CD14-positive monocyte (primary cell): ENCODE measurements at regions not wholly inside any gene's neighbourhood (a gene's known extent, or its start where the extent isn't known, plus 50 kb on each side); places are given as distances from the start of the nearest gene placed in this dataset.

Source experiments
- DNase-seq, 3 donors: peaks; one replicate each; pipeline ENCODE4 v3.0.0-alpha.2; 2011 to 2022
- H2AFZ ChIP-seq: 2 replicates; pipeline ENCODE4 v1.6.0; 2012; ENCODE audit warnings: mild to moderate bottlenecking, low read depth, low read length, inconsistent platforms; ENCODE audit not compliant: insufficient read depth, poor library complexity, severe bottlenecking
- H3K27ac ChIP-seq, 2 donors: 1 replicate in 1 of 2; 2 replicates in 1 of 2; pipeline ENCODE4 v1.5.1; 2012 to 2013; ENCODE audit warnings: low read length in 2 of 2, control low read depth in 1 of 2, inconsistent platforms in 1 of 2, low read depth in 1 of 2, mild to moderate bottlenecking in 1 of 2
- H3K27me3 ChIP-seq, 2 donors: one replicate each; pipeline versions ENCODE4 v1.6.0 to v1.6.1; 2011 to 2013; ENCODE audit warnings: low read length in 2 of 2; ENCODE audit not compliant: control insufficient read depth in 2 of 2, insufficient read depth in 2 of 2
- H3K36me3 ChIP-seq, 2 donors: replicated peaks in 1 of 2; 1 replicate in 1 of 2; 2 replicates in 1 of 2; pipeline versions ENCODE4 v1.5.1 to v1.6.1; 2012 to 2013; ENCODE audit warnings: low read length in 2 of 2, control low read depth in 1 of 2, inconsistent platforms in 1 of 2, mild to moderate bottlenecking in 1 of 2; ENCODE audit not compliant: insufficient read depth in 2 of 2, control insufficient read depth in 1 of 2
- H3K4me1 ChIP-seq, 2 donors: 1 replicate in 1 of 2; 2 replicates in 1 of 2; pipeline versions ENCODE4 v1.5.1 to v1.6.1; 2012 to 2013; ENCODE audit warnings: low read length in 2 of 2, control low read depth in 1 of 2, inconsistent platforms in 1 of 2, mild to moderate bottlenecking in 1 of 2, moderate library complexity in 1 of 2; ENCODE audit not compliant: insufficient read depth in 2 of 2, control insufficient read depth in 1 of 2
- H3K4me2 ChIP-seq: replicated peaks from 2 replicates; pipeline ENCODE3; 2012; ENCODE audit warnings: low read length, moderate library complexity, mild to moderate bottlenecking; ENCODE audit not compliant: poor library complexity, severe bottlenecking; ENCODE audit errors: extremely low read depth
- H3K4me3 ChIP-seq, 3 experiments: fragments of 200-600 bp in 1 of 3; sonication (generic) in 1 of 3; replicated peaks in 1 of 3; 1 replicate in 2 of 3; 2 replicates in 1 of 3; pipeline ENCODE4 v1.5.1; 2011 to 2013; ENCODE audit warnings: low read length in 3 of 3, mild to moderate bottlenecking in 3 of 3, control low read depth in 2 of 3, low read depth in 2 of 3, inconsistent platforms in 1 of 3, moderate library complexity in 1 of 3
- H3K79me2 ChIP-seq: 2 replicates; pipeline ENCODE4 v1.6.0; 2012; ENCODE audit warnings: mild to moderate bottlenecking, control low read depth, inconsistent platforms, low read length, moderate library complexity; ENCODE audit not compliant: insufficient read depth
- H3K9ac ChIP-seq: 2 replicates; pipeline ENCODE4 v1.6.0; 2017; ENCODE audit warnings: low read length, mild to moderate bottlenecking; ENCODE audit not compliant: insufficient read depth, poor library complexity, severe bottlenecking
- H3K9me3 ChIP-seq, 2 donors: replicated peaks in 1 of 2; 1 replicate in 1 of 2; 2 replicates in 1 of 2; pipeline versions ENCODE4 v1.5.1 to v1.6.1; 2012 to 2013; ENCODE audit warnings: low read length in 2 of 2, control low read depth in 1 of 2; ENCODE audit not compliant: control insufficient read depth in 1 of 2, insufficient read depth in 1 of 2
- H4K20me1 ChIP-seq: 2 replicates; pipeline ENCODE4 v1.6.0; 2012; ENCODE audit warnings: mild to moderate bottlenecking, low read length, control low read depth, moderate library complexity; ENCODE audit not compliant: insufficient read depth
- H3K27ac Mint-ChIP-seq, 7 donors: one replicate each; pipeline ENCODE4 v1.8.0; 2020; ENCODE audit warnings: mild to moderate bottlenecking in 7 of 7, mixed read lengths in 7 of 7, moderate library complexity in 6 of 7, inconsistent platforms in 2 of 7
- H3K27me3 Mint-ChIP-seq, 3 donors: one replicate each; pipeline ENCODE4 v1.8.0; 2021 to 2022; ENCODE audit warnings: low read depth in 3 of 3, mild to moderate bottlenecking in 3 of 3, mixed read lengths in 3 of 3, moderate library complexity in 3 of 3, inconsistent platforms in 1 of 3
- H3K36me3 Mint-ChIP-seq, 2 donors: one replicate each; pipeline ENCODE4 v1.8.0; 2020; ENCODE audit warnings: mixed read lengths in 2 of 2, inconsistent platforms in 1 of 2, mild to moderate bottlenecking in 1 of 2
- H3K4me1 Mint-ChIP-seq: one replicate; pipeline ENCODE4 v1.8.0; 2020; ENCODE audit warnings: mild to moderate bottlenecking, mixed read lengths
- H3K4me3 Mint-ChIP-seq, 2 donors: one replicate each; pipeline ENCODE4 v1.8.0; 2020; ENCODE audit warnings: mild to moderate bottlenecking in 2 of 2, mixed read lengths in 2 of 2, moderate library complexity in 1 of 2
- H3K9me3 Mint-ChIP-seq, 7 donors: one replicate each; pipeline ENCODE4 v1.8.0; 2020 to 2022; ENCODE audit warnings: mixed read lengths in 7 of 7, mild to moderate bottlenecking in 6 of 7, moderate library complexity in 6 of 7, inconsistent platforms in 2 of 7
- CTCF ChIP-seq: fragments of 200-600 bp; IDR thresholded peaks from one replicate; pipeline ENCODE4 v1.8.0; 2022; ENCODE audit warnings: antibody characterized with exemption, mild to moderate bottlenecking
- WGBS: methylation state at CpG from one replicate; pipeline ENCODE4 v1.1.5; 2013; ENCODE audit warnings: missing lambda C conversion rate; ENCODE audit not compliant: insufficient coverage; 5-methylcytosine and 5-hydroxymethylcytosine counted together
- intact Hi-C, 2 donors: fragments of 100-400 bp; cut with micrococcal nuclease; formaldehyde crosslinking; loops; one replicate each; pipeline versions ENCODE4 v1.15.0 to v1.15.1; 2023

DNA sequence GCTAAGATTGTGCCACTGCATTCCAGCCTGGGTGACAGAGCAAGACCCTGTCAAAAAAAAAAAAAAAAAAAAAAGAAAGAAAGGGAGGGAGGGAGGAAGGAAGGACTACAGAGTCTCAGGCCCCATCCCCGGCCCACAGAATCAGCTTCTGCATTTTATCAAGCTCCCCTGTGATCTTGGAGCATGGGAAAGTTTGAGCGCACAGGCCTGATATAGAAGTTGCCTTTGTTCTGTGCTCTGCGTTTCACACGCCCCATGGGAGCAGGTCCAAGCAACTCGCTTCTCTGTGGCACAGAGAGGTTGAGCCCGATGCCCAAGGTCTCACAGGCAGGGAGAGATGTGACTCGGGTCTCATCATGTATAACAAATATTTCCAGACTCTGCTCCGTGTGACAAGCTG is 101.8 kb downstream of the PHETA1 start:
- Mint-ChIP-seq H3K27ac (no peak overlapping the region), H3K4me3 (no peak overlapping the region), H3K4me1 (peaks cover 12% of the 10 kb centered on the region), H3K36me3 (no peaks in the 10 kb centered on the region), H3K27me3 (peaks cover 3% of the 10 kb centered on the region in 3 donors), H3K9me3 (no peaks in the 10 kb centered on the region)
- H3K9ac ChIP-seq: no peak overlapping the region
- no peaks in the 10 kb centered on the region for H4K20me1 ChIP-seq
- H3K27ac ChIP-seq: no peak overlapping the region
- H2AFZ ChIP-seq: no peak overlapping the region
- no peaks in the 10 kb centered on the region for H3K9me3 ChIP-seq
- no peak for DNase-seq
- no peak overlapping the region for H3K4me3 ChIP-seq
- no peaks in the 10 kb centered on the region for H3K4me1 ChIP-seq
- 57% methylated on average over 7 of the region's 8 CpGs for WGBS
- H3K79me2 ChIP-seq: no peaks in the 10 kb centered on the region
- no peak overlapping the region for H3K4me2 ChIP-seq
- no peaks in the 10 kb centered on the region for H3K36me3 ChIP-seq
- H3K27me3 ChIP-seq: no peaks in the 10 kb centered on the region
- no peak for TF ChIP-seq CTCF
- intact Hi-C loops: no loop called here

- no peak for TF ChIP-seq CTCF
- Histone ChIP-seq H3K79me2 (no peaks in the 10 kb centered on the region), H3K27ac (no peak overlapping the region), H3K36me3 (no peaks in the 10 kb centered on the region), H3K4me1 (no peaks in the 10 kb centered on the region), H4K20me1 (no peaks in the 10 kb centered on the region), H3K4me3 (no peak overlapping the region), H3K27me3 (no peaks in the 10 kb centered on the region), H3K9me3 (no peaks in the 10 kb centered on the region), H3K4me2 (no peak overlapping the region), H2AFZ (no peak overlapping the region), H3K9ac (no peak overlapping the region)
- Mint-ChIP-seq H3K9me3 (peaks cover 0 to 4% (median 0%) of the 10 kb centered on the region in 7 donors), H3K27me3 (peaks cover 0 to 4% (median 0%) of the 10 kb centered on the region in 3 donors), H3K27ac (peak overlapping the region in 1 of 7 donors; percentile 50), H3K4me3 (no peak overlapping the region), H3K36me3 (no peaks in the 10 kb centered on the region), H3K4me1 (peaks cover 7% of the 10 kb centered on the region)
- intact Hi-C loops: no loop called here
- peak in 2 of 3 donors; percentile 10 to 21 for DNase-seq
- 61% methylated on average over 4 of the region's 6 CpGs for WGBS
Observed at GRCh38 chr12:111261911-111262676, 106.8 kb downstream of the PHETA1 start.
